ENCODE measurements at regions not wholly inside any gene's neighbourhood (a gene's known extent, or its start where the extent isn't known, plus 50 kb on each side); places are given as distances from the start of the nearest gene placed in this dataset.

DNA sequence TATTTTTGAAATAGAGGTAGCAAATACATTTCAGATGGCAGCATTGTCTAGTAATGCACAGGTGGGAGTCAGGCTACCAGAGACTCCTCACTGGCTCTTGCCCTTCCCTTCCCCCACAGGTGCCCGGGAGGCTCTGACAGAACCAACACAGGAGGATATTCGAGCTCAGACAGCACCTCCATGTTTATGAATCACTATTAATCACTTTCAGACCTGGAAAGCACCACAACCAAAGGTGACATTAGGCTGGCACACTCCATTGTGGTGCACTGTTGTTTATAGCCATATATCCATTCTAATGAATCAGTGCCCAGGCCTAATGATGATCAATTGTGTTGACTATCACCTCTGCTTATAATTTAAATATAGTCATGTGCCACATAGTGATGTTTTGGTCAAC lies 107.8 kb upstream of the NAMPT start:
- Mint-ChIP-seq H3K36me3 (ENCODE audit: low read depth) (no peaks in the 10 kb centered on the region), H3K27ac (no peak overlapping the region), H3K9me3 (ENCODE audit: insufficient read depth) (no peaks in the 10 kb centered on the region), H3K4me3 (no peak overlapping the region), H3K4me1 (ENCODE audit: low read depth) (no peaks in the 10 kb centered on the region), H3K27me3 (ENCODE audit: low read depth) (peaks cover 8% of the 10 kb centered on the region)
- ATAC-seq = no peak
- POLR2A ChIA-PET = no interaction called here
- no peak for DNase-seq
- CTCF ChIA-PET = no interaction called here

DNA sequence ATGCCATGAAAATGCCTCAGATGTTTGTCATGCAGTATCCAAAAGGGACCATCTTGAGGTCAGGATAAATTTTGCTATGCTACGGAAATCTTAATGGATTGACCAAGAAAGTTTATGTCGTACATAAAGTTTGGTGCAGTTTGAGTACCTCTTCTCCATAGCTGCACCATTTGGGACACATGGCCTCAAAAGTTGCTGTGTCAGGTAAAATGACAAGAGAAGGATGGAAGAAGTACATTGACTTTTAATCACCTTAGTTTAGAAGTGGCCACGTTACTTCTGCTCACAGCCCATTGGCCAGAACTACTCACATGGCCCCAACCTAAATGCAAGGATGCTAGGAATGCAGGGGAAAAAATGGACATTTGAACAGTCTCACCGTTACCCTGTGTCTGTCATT lies 107.4 kb upstream of the NAMPT start:
- H3K27ac Mint-ChIP-seq = no peak overlapping the region
- no peak overlapping the region for H3K4me3 Mint-ChIP-seq
- POLR2A ChIA-PET = no interaction called here
- H3K4me1 Mint-ChIP-seq (ENCODE audit: low read depth) = no peaks in the 10 kb centered on the region
- no peak for DNase-seq
- H3K9me3 Mint-ChIP-seq (ENCODE audit: insufficient read depth) = no peaks in the 10 kb centered on the region
- no peak for ATAC-seq
- H3K36me3 Mint-ChIP-seq (ENCODE audit: low read depth) = no peaks in the 10 kb centered on the region
- peaks cover 8% of the 10 kb centered on the region for H3K27me3 Mint-ChIP-seq (ENCODE audit: low read depth)
- CTCF ChIA-PET = no interaction called here

DNA sequence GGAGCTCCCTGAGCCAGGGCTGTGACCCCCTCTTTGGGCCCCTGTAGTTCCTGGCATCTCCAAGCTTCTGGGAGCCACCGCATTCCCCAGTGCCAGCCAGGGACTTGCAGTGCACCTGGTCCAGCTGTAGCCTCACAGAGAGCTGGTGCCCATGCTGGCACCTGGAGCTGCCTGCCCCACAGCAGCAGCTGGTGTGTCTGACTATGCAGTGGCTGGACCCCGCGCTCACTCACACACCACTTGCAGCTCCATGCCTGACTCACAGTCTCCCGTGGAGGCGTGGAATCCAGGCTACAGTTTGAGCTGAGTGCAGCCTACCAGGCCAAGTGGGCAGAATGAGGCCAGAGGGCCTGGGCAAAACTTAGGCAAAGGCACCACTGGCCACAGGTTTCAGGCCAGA lies 102.2 kb upstream of the NAMPT start:
- no peak overlapping the region for H3K4me3 Mint-ChIP-seq
- ATAC-seq = no peak
- CTCF ChIA-PET = no interaction called here
- no peak overlapping the region for H3K27ac Mint-ChIP-seq
- H3K4me1 Mint-ChIP-seq (ENCODE audit: low read depth) = no peaks in the 10 kb centered on the region
- H3K27me3 Mint-ChIP-seq (ENCODE audit: low read depth) = no peaks in the 10 kb centered on the region
- DNase-seq = no peak
- no peaks in the 10 kb centered on the region for H3K9me3 Mint-ChIP-seq (ENCODE audit: insufficient read depth)
- H3K36me3 Mint-ChIP-seq (ENCODE audit: low read depth) = no peaks in the 10 kb centered on the region
- POLR2A ChIA-PET = interaction anchor here (0.8 kb wide), 1 partner anchor 168 kb away, joined by 3 read pairs; no protein-coding TSS in a partner anchor

DNA sequence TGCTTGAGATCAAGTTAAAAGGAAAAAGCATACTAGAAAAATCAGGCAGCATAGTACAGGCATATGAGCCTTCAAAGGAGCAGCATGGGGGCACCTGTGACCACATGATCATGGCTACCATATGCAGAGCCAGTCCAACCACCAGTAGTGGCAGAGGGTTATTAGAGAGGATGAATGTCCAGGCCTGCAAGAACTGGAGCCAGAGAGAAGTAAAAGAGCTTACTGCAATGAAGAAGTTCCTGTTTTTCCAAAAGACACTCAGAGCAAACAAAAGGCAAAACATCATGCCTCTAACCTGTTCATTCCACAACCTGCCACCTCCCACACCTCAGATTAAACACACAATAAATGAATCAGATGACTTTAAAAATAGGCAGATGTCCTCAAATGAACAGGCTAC lies 99.6 kb upstream of the NAMPT start:
- no peak for DNase-seq
- no peaks in the 10 kb centered on the region for H3K36me3 Mint-ChIP-seq (ENCODE audit: low read depth)
- no peak overlapping the region for H3K4me3 Mint-ChIP-seq
- no peaks in the 10 kb centered on the region for H3K9me3 Mint-ChIP-seq (ENCODE audit: insufficient read depth)
- POLR2A ChIA-PET = no interaction called here
- no peak overlapping the region for H3K27ac Mint-ChIP-seq
- H3K4me1 Mint-ChIP-seq (ENCODE audit: low read depth) = no peaks in the 10 kb centered on the region
- ATAC-seq = no peak
- H3K27me3 Mint-ChIP-seq (ENCODE audit: low read depth) = no peaks in the 10 kb centered on the region
- CTCF ChIA-PET = no interaction called here

DNA sequence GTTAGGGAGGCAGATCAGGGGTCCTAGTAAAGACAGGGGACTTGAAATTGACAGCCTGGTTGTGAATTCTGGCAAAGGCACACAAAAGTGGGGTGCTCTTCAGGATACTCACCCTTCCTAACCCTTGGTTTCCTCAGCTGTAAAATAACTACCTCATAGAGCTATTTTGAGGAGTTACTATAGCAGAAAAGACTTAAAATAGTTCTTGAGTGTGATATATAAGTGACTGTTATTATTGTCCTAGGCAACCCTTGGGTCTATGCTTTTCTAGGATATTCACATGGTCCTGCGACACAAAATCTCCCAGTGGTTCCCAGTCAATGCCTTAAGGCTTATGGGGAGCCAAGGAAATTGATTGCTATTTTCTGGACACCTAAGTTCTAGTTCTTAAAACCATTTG lies 98.1 kb upstream of the NAMPT start:
- ATAC-seq (no peak), DNase-seq (no peak)
- POLR2A ChIA-PET = no interaction called here
- H3K36me3 Mint-ChIP-seq (ENCODE audit: low read depth) = no peaks in the 10 kb centered on the region
- H3K27ac Mint-ChIP-seq = no peak overlapping the region
- CTCF ChIA-PET = no interaction called here
- peaks cover 1% of the 10 kb centered on the region for H3K4me1 Mint-ChIP-seq (ENCODE audit: low read depth)
- no peaks in the 10 kb centered on the region for H3K27me3 Mint-ChIP-seq (ENCODE audit: low read depth)
- H3K4me3 Mint-ChIP-seq = no peak overlapping the region
- H3K9me3 Mint-ChIP-seq (ENCODE audit: insufficient read depth) = no peaks in the 10 kb centered on the region

DNA sequence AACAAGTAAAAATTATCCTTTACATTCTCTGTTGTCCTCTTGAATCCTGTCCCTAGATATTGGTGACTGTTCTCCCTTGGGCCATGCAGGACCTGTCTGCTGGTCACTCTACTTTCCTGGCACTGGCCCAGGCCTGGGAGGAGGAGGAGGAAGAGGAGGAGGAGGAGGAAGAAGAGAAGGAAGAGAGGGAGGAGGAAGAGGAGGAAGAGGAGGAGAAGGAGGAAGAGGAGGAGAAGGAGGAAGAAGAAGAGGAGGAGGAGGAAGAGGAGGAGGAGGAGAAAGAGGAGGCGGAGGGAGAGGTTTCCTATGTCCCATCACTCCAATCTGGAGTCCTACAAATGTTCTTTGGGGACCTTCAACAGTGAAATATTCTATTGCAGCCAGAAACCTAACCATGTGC lies 97.3 kb upstream of the NAMPT start:
- POLR2A ChIA-PET = no interaction called here
- Mint-ChIP-seq H3K27ac (no peak overlapping the region), H3K4me3 (no peak overlapping the region), H3K4me1 (ENCODE audit: low read depth) (peaks cover 5% of the 10 kb centered on the region), H3K36me3 (ENCODE audit: low read depth) (no peaks in the 10 kb centered on the region), H3K27me3 (ENCODE audit: low read depth) (no peaks in the 10 kb centered on the region), H3K9me3 (ENCODE audit: insufficient read depth) (no peaks in the 10 kb centered on the region)
- DNase-seq (no peak), ATAC-seq (no peak)
- CTCF ChIA-PET = no interaction called here

DNA sequence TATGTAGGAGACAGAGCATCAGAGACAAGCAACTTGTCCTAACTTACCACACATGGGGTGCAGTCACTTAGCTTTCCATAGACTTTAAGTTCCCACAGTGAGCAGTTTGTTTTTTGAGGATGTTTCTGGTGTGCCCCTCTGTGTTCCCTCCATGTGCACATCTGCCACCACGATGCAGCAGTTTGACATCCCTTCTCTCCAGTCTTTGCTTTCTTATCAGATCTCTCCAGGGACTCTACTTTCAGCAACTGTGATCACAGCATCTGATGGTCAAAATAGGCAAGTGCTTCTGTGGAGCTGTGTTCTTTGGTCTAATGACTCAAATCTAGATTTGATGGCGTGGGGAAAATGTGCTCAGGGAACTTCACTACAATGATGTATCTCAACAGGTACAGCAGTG lies 96.5 kb upstream of the NAMPT start:
- ATAC-seq (no peak), DNase-seq (no peak)
- ChIA-PET CTCF (no interaction called here), POLR2A (no interaction called here)
- H3K4me1 Mint-ChIP-seq (ENCODE audit: low read depth) = peaks cover 5% of the 10 kb centered on the region
- H3K9me3 Mint-ChIP-seq (ENCODE audit: insufficient read depth) = no peaks in the 10 kb centered on the region
- H3K4me3 Mint-ChIP-seq = no peak overlapping the region
- H3K27ac Mint-ChIP-seq = no peak overlapping the region
- no peaks in the 10 kb centered on the region for H3K27me3 Mint-ChIP-seq (ENCODE audit: low read depth)
- no peaks in the 10 kb centered on the region for H3K36me3 Mint-ChIP-seq (ENCODE audit: low read depth)

DNA sequence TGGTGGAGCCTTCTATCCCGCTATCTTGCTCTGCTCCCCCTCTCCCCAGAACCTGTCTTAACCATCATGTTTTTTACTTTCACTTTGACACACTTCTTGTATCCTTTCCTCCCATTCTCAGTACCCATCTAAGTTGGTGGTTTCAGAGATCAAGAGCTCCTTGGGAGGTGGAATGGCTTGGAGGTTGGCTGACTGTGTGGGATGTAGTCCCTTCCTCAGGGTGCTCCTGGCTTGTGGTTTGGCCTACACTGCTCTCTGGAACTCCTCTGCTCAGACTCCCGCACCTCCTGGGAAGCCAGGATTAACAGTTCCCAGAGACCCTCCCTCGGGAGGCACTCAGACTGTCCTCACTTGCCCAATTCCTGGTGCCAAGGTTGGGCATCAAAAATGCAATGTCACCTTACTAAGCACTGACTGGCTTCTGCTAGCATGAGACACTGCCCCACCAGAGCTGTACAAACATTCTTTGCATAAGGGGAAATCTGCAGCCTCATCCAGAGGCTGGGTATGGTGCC lies 93.1 kb upstream of the NAMPT start:
- Mint-ChIP-seq H3K9me3 (ENCODE audit: insufficient read depth) (no peaks in the 10 kb centered on the region), H3K4me1 (ENCODE audit: low read depth) (peaks cover 5% of the 10 kb centered on the region), H3K4me3 (no peak overlapping the region), H3K36me3 (ENCODE audit: low read depth) (no peaks in the 10 kb centered on the region), H3K27ac (no peak overlapping the region), H3K27me3 (ENCODE audit: low read depth) (no peaks in the 10 kb centered on the region)
- CTCF ChIA-PET = no interaction called here
- DNase-seq (no peak), ATAC-seq (peak; percentile 19)
- POLR2A ChIA-PET = no interaction called here

DNA sequence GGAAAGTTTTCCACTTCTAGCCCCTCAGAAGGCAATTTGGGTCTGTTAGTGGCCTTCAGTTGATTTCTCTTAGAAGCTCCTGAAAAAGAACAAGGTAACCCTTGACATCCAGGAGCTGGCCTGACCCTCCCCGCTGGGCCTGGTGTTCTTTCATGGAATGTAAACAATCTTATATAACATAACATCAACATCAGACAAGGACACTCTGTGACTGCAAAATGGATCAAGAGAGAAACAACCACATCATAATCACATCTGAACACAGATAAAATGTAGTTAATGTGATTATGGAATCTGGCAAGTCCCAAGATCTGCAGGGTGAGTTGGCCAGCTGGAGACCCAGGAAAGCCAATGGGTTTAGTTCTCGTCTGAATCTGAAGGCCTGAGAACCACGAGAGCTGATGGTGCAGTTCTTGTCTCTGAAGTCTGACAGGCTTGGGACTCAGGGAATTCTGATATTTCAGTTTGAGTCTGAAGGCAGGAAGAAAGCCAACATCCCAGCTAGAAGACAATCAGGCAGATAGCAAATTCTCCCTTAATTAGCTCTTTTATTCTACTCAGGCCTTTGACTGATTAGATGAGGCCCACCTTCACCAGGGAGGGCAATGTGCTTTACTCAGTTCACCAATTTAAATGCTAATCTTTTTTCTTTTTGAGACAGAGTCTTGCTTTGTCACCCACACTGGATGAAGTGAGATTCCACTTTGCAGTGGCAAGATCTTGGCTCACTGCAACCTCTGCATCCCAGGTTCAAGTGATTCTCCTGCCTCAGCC lies 91.4 kb upstream of the NAMPT start:
- no peaks in the 10 kb centered on the region for H3K36me3 Mint-ChIP-seq (ENCODE audit: low read depth)
- DNase-seq (no peak), ATAC-seq (no peak)
- POLR2A ChIA-PET = no interaction called here
- CTCF ChIA-PET = no interaction called here
- H3K4me3 Mint-ChIP-seq = no peak overlapping the region
- no peaks in the 10 kb centered on the region for H3K9me3 Mint-ChIP-seq (ENCODE audit: insufficient read depth)
- H3K4me1 Mint-ChIP-seq (ENCODE audit: low read depth) = peaks cover 5% of the 10 kb centered on the region
- no peaks in the 10 kb centered on the region for H3K27me3 Mint-ChIP-seq (ENCODE audit: low read depth)
- H3K27ac Mint-ChIP-seq = no peak overlapping the region

DNA sequence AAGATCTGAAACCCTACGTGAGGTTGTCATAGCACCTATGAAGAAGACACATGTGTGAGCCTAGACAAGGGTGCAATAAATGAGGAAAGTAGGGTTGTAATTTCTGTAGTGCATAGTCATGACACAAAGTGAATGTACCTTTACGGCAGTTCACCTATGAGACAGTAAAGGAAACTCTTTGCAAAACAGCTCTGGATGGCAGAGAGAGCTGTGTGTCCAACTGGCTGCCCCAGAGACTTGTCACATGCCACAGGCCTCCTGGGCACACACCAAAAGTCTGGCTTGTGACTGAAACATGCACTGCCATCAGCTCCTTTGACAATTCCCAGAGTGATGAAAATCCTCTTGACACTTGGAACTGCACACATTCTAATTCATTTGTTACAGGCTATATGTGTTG lies 90.7 kb upstream of the NAMPT start:
- peaks cover 5% of the 10 kb centered on the region for H3K4me1 Mint-ChIP-seq (ENCODE audit: low read depth)
- H3K27ac Mint-ChIP-seq = no peak overlapping the region
- H3K9me3 Mint-ChIP-seq (ENCODE audit: insufficient read depth) = no peaks in the 10 kb centered on the region
- DNase-seq (no peak), ATAC-seq (no peak)
- ChIA-PET POLR2A (no interaction called here), CTCF (no interaction called here)
- H3K4me3 Mint-ChIP-seq = no peak overlapping the region
- no peaks in the 10 kb centered on the region for H3K27me3 Mint-ChIP-seq (ENCODE audit: low read depth)
- no peaks in the 10 kb centered on the region for H3K36me3 Mint-ChIP-seq (ENCODE audit: low read depth)

DNA sequence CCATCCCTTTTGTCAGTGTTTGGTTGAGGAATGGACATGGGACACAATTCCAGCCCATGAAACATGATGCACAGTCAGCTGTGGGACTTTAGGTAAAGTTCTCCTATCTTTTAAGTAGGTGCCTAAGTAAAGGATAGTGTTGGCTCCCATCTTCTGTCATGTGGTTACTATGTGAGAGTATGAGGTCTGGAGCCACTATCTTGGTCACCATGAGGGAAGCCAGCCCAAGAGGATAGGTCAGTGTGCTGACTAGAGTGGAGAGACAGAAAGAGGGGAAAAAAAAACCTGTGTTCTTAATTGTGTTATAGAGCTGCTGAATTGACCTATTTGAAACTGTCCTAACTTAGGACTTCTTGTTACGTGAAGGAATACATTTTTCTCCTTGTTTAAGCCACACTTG lies 89.7 kb upstream of the NAMPT start:
- H3K9me3 Mint-ChIP-seq (ENCODE audit: insufficient read depth) = no peaks in the 10 kb centered on the region
- no peaks in the 10 kb centered on the region for H3K36me3 Mint-ChIP-seq (ENCODE audit: low read depth)
- POLR2A ChIA-PET = no interaction called here
- ATAC-seq = no peak
- H3K27ac Mint-ChIP-seq = peak overlapping the region; percentile 43
- no peak for DNase-seq
- CTCF ChIA-PET = no interaction called here
- peaks cover 5% of the 10 kb centered on the region for H3K4me1 Mint-ChIP-seq (ENCODE audit: low read depth)
- H3K4me3 Mint-ChIP-seq = no peak overlapping the region
- H3K27me3 Mint-ChIP-seq (ENCODE audit: low read depth) = no peaks in the 10 kb centered on the region

DNA sequence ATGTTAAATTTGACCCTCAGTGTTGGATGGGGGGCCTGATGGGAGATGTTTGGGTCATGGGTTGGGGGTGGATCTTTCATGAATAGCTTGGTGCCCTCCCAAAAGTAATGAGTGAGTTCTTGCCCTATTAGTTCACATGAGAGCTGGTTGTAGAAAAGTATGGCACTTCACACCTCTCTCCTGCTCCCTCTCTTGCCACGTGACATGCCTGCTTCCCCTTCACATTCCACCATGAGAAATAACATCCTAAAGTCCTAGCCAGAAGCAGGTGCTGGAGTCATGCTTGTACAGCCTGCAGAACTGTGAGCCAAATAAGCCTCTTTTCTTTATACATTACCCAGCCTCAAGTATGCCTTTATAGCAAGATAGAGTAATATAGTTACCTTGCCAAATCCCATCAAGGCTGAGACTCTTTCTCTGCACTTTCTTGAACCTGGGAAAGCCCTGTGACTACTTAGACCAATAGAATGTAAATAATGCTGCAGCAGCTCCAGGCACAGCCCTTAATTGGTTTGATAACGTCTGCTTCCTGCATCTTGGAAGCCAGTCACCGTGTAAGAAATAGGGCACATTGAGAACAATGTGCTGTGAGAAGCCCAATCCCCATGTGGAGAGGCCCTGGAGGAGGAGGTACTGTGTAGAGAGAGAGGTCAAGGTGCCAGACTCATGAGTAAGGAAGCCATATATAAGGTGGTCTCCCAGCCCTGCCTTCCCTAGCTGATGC lies 88.0 kb upstream of the NAMPT start:
- Mint-ChIP-seq H3K27me3 (ENCODE audit: low read depth) (no peaks in the 10 kb centered on the region), H3K36me3 (ENCODE audit: low read depth) (no peaks in the 10 kb centered on the region), H3K27ac (no peak overlapping the region), H3K4me1 (ENCODE audit: low read depth) (peaks cover 3% of the 10 kb centered on the region), H3K9me3 (ENCODE audit: insufficient read depth) (no peaks in the 10 kb centered on the region), H3K4me3 (no peak overlapping the region)
- ChIA-PET POLR2A (no interaction called here), CTCF (interaction anchor here (1.1 kb wide), 1 partner anchor 89 kb away, joined by 3 read pairs; no protein-coding TSS in a partner anchor)
- no peak for DNase-seq
- ATAC-seq = no peak
